Ishikawa (cell line): ENCODE measurements at regions not wholly inside any gene's neighbourhood (a gene's known extent, or its start where the extent isn't known, plus 50 kb on each side); places are given as distances from the start of the nearest gene placed in this dataset.

Experiments used
- CEBPB ChIP-seq: IDR thresholded peaks from 2 replicates; pipeline ENCODE4 v1.6.1; 2012
- CREB1 ChIP-seq: IDR thresholded peaks from 2 replicates; pipeline ENCODE4 v1.6.1; 2012; ENCODE audit warnings: low read depth
- EGR1 ChIP-seq: IDR thresholded peaks from 2 replicates; pipeline ENCODE4 v1.6.1; 2012
- EP300 ChIP-seq: IDR thresholded peaks from 2 replicates; pipeline ENCODE4 v1.6.1; 2012; ENCODE audit warnings: borderline replicate concordance
- FOXM1 ChIP-seq: IDR thresholded peaks from 2 replicates; pipeline ENCODE4 v1.6.1; 2012; ENCODE audit warnings: low read depth, borderline replicate concordance
- MAX ChIP-seq: IDR thresholded peaks from 2 replicates; pipeline ENCODE4 v1.6.1; 2012
- NFIC ChIP-seq: IDR thresholded peaks from 2 replicates; pipeline ENCODE4 v1.6.1; 2012
- RAD21 ChIP-seq: IDR thresholded peaks from 2 replicates; pipeline ENCODE4 v1.6.1; 2012; ENCODE audit warnings: low read depth
- REST ChIP-seq: IDR thresholded peaks from 2 replicates; pipeline ENCODE4 v1.6.1; 2012; ENCODE audit warnings: low read depth, mild to moderate bottlenecking
- TAF1 ChIP-seq: IDR thresholded peaks from 2 replicates; pipeline ENCODE4 v1.6.1; 2012; ENCODE audit warnings: low read depth, mild to moderate bottlenecking
- TCF12 ChIP-seq: IDR thresholded peaks from 2 replicates; pipeline ENCODE4 v1.6.1; 2012; ENCODE audit warnings: low read depth
- TEAD4 ChIP-seq: IDR thresholded peaks from 2 replicates; pipeline ENCODE4 v1.6.1; 2012
- USF1 ChIP-seq: IDR thresholded peaks from 2 replicates; pipeline ENCODE4 v1.6.1; 2012
- YY1 ChIP-seq: IDR thresholded peaks from 2 replicates; pipeline ENCODE4 v1.6.1; 2012; ENCODE audit warnings: low read depth
- ZBTB7A ChIP-seq: IDR thresholded peaks from 2 replicates; pipeline ENCODE4 v1.6.1; 2012; ENCODE audit warnings: low read depth

- TF ChIP-seq EGR1 (no peak), TCF12 (no peak), MAX (no peak), TAF1 (no peak), RAD21 (no peak), EP300 (no peak), NFIC (no peak), CREB1 (no peak), FOXM1 (no peak), YY1 (no peak), REST (no peak), TEAD4 (no peak), CEBPB (no peak), ZBTB7A (no peak), USF1 (no peak)
Measured at GRCh38 chr3:43874731-43875130, 184.0 kb downstream of the ABHD5 start.

- TF ChIP-seq TCF12 (no peak), NFIC (no peak), CREB1 (no peak), CEBPB (no peak), ZBTB7A (no peak)
Measured at GRCh38 chr3:43876648-43877047, 185.9 kb downstream of the ABHD5 start.

- TF ChIP-seq RAD21 (peak; percentile 83), EP300 (no peak), TAF1 (no peak), TEAD4 (0 out of 2 replicates have a peak, but pooled peaks have one; percentile 21), TCF12 (no peak), MAX (peak; percentile 47; the same call in 1 of the 2 replicates), USF1 (no peak), ZBTB7A (no peak), NFIC (no peak), EGR1 (peak; percentile 94), CREB1 (no peak)
Measured at GRCh38 chr3:43879166-43879565, 188.4 kb downstream of the ABHD5 start.

GRCh38 chr3:43882976-43883680, 192.4 kb downstream of the ABHD5 start:
- no peak for TF ChIP-seq USF1
- no peak for TF ChIP-seq CREB1
- no peak for TF ChIP-seq TCF12
- TF ChIP-seq NFIC = no peak
- TF ChIP-seq TEAD4 = no peak
- TF ChIP-seq EP300 = no peak
- no peak for TF ChIP-seq REST

- no peak for TF ChIP-seq USF1
- no peak for TF ChIP-seq TCF12
- TF ChIP-seq MAX = no peak
- no peak for TF ChIP-seq FOXM1
- TF ChIP-seq REST = no peak
- no peak for TF ChIP-seq TEAD4
- TF ChIP-seq TAF1 = no peak
- no peak for TF ChIP-seq ZBTB7A
- no peak for TF ChIP-seq EGR1
- TF ChIP-seq EP300 = no peak
- no peak for TF ChIP-seq NFIC
- TF ChIP-seq YY1 = no peak
- no peak for TF ChIP-seq RAD21
- TF ChIP-seq CREB1 = no peak
Measured at GRCh38 chr3:43883729-43884396, 193.1 kb downstream of the ABHD5 start.
